NOMO-1 treated with DMSO at 0.1 percent for 48 hours (cell line): ENCODE measurements at regions not wholly inside any gene's neighbourhood (a gene's known extent, or its start where the extent isn't known, plus 50 kb on each side); places are given as distances from the start of the nearest gene placed in this dataset.

Experiments
- DNase-seq: peaks from one replicate; lab custom pipeline; 2025; ENCODE audit not compliant: unreplicated experiment; lab: John Stamatoyannopoulos, UW

DNA sequence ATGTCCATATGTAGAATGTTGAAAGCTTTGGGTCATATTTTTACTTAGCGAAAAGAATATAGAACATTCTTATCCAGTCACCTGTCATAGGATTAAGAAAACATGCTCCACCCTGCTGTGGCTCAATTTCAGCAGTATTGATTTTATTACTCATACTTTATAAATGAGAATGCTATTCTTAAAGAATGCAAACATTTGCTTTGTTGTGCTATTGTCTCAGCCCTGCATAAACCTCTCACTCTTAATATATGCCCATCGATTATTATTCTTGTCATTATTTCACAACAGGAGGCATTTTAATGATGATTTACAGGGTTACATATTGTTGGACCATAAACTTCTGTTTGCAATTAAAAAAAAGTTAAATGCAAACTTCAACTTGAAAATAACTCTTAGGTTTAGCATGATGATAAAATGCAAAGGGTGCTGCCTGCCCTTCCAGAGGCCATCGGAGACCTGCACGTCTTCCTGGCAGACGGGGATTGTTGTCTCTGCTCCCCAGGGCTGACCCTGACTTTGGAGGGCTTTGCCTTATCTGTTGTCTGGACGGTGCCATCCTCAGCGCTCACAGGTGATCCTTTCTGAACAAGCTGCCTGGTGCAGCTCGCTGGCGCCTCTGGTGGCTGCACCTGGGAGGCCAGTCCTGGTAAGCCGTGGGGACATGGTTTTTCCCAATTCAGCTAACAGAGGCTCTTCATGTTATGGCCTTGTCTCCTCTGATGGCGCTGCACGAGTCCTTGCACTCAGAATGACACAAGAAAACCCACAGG, 50.0 kb upstream of the SHH start:
- no peak for DNase-seq
